Lower leg skin (tissue), 4 donors: ENCODE measurements at regions not wholly inside any gene's neighbourhood (a gene's known extent, or its start where the extent isn't known, plus 50 kb on each side); places are given as distances from the start of the nearest gene placed in this dataset.

Experiments
- DNase-seq, 2 donors: peaks; one replicate each; pipeline ENCODE4 v3.0.0-alpha.2; 2019; ENCODE audit warnings: low spot score in 2 of 2
- H3K4me3 ChIP-seq: fragments of 200-600 bp; sonication (generic); 2 replicates; pipeline ENCODE4 v1.5.1; 2017; ENCODE audit warnings: mild to moderate bottlenecking, low read depth; ENCODE audit not compliant: poor library complexity, severe bottlenecking
- POLR2A ChIP-seq, 2 donors: fragments of 450-650 bp; IDR thresholded peaks; one replicate each; pipeline ENCODE4 v1.6.1; 2016 to 2017; ENCODE audit warnings: antibody characterized with exemption in 2 of 2, mild to moderate bottlenecking in 1 of 2, moderate library complexity in 1 of 2
- WGBS, 2 donors: methylation state at CpG; one replicate each; pipeline ENCODE4 v1.1.5; 2018; 5-methylcytosine and 5-hydroxymethylcytosine counted together
- intact Hi-C: fragments of 100-400 bp; cut with DNase I; formaldehyde crosslinking; loops from one replicate; pipeline ENCODE4 v1.15.0; 2023; ENCODE audit warnings: low total_unique reads
- TF ChIP-seq, protein P1 (sequence below), 3 donors: fragments of 450-650 bp; IDR thresholded peaks; one replicate each; pipeline ENCODE4 v1.5.1; 2016; ENCODE audit warnings: antibody characterized with exemption in 3 of 3, mild to moderate bottlenecking in 3 of 3, moderate library complexity in 2 of 3

DNA sequence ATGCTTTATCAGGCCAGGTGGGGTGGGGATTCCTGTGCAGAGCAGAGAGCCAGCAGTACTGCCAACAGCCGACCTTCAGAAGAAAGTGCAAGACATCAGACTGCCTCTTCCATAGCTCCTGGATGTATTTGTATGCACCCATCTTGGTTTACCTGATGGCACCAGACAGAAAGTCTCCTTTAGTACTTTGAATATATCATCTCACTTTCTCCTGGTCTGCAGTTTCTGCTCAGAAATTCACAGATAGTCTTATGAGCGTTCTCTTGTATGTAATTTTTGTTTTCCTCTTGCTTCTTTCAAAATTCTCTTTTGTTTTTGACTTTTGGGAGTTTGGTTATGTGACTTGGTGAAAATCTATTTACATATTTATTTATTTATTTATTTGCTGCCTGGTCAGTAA is 446.4 kb upstream of the CADM1 start:
- TF ChIP-seq POLR2A (IDR thresholded peaks at IDR 0.05) = no peak
- TF ChIP-seq, protein P1, sequence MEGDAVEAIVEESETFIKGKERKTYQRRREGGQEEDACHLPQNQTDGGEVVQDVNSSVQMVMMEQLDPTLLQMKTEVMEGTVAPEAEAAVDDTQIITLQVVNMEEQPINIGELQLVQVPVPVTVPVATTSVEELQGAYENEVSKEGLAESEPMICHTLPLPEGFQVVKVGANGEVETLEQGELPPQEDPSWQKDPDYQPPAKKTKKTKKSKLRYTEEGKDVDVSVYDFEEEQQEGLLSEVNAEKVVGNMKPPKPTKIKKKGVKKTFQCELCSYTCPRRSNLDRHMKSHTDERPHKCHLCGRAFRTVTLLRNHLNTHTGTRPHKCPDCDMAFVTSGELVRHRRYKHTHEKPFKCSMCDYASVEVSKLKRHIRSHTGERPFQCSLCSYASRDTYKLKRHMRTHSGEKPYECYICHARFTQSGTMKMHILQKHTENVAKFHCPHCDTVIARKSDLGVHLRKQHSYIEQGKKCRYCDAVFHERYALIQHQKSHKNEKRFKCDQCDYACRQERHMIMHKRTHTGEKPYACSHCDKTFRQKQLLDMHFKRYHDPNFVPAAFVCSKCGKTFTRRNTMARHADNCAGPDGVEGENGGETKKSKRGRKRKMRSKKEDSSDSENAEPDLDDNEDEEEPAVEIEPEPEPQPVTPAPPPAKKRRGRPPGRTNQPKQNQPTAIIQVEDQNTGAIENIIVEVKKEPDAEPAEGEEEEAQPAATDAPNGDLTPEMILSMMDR (IDR thresholded peaks at IDR 0.05) = no peak
- DNase-seq = no peak
- intact Hi-C loops = no loop called here
- 84 to 85% methylated on average over 2 of the region's 2 CpGs for WGBS, 2 donors
- no peak overlapping the region for H3K4me3 ChIP-seq

DNA sequence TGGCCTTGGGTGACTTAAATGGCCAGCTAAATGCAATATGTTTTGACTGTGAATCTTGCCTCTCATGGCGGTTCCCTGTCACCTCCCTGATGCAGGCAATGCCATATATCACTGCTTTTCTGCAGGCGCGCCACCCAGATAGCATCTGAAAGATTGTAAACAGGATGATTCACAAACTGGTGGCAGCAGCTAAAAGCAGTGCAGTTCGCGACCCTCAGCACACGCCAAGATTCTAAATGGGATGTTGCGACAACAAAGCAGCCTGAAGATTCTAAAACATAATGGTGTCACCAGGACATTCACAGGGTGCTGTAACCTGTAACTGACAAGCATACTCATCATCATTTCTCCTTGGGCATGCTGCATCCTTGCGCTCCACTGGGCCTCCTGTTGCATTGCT is 440.4 kb upstream of the CADM1 start:
- TF ChIP-seq, protein P1 (IDR thresholded peaks at IDR 0.05) = no peak
- no peak for TF ChIP-seq POLR2A (IDR thresholded peaks at IDR 0.05)
- no peak overlapping the region for H3K4me3 ChIP-seq
- WGBS, 2 donors = 58 to 65% methylated on average over 8 of the region's 8 CpGs
- DNase-seq = no peak
- intact Hi-C loops = no loop called here

DNA sequence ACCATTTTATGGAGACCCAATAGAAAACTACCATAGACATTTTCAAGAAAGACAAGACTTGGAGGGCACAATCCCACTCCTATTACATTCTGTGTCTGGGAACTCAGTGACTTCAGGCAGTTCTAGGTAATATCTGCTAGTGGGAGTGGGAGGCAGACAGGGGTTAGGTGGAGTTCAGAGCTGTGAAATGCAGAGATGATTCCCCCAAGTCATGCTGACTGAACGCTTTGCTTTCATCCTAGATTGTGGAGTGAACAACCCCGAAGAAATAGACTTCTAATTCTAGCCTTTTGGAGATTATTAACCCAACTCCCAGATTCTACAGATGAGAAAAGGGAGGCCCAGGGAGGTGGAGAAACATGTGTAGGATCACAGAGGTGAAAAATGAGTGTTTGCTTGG is 437.8 kb upstream of the CADM1 start:
- H3K4me3 ChIP-seq = no peak overlapping the region
- TF ChIP-seq, protein P1 (IDR thresholded peaks at IDR 0.05) = no peak
- no peak for TF ChIP-seq POLR2A (IDR thresholded peaks at IDR 0.05)
- 79 to 84% methylated on average over 2 of the region's 2 CpGs for WGBS, 2 donors
- intact Hi-C loops = no loop called here
- no peak for DNase-seq

DNA sequence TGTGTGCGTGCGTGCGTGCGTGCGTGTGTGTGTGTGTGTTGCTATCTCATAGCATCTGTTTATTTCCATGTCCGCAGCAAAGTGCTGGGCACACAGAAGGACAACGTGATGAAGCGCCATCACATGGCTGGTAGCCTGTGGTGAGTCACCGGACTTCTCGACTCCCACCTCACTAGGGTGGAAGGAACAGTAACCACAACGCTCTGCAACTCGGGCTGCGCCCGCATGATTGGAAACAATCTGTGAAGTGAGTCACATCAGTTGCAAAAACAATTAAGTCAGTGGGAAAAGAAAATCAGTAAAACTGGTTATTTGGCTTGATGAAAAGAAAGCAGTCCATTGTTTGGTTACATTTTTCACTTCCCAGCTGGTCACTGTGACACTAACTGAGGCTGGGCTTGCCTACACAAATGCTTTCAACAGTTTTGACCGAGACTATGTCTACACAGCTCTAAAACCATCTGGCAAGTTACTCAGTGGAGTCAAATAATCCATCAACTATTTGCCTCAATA is 437.3 kb upstream of the CADM1 start:
- H3K4me3 ChIP-seq = no peak overlapping the region
- intact Hi-C loops = no loop called here
- peak in 1 of 2 donors; percentile 20 for DNase-seq
- WGBS, 2 donors = 69 to 75% methylated on average over 15 of the region's 15 CpGs
- TF ChIP-seq, protein P1 (IDR thresholded peaks at IDR 0.05) = no peak
- no peak for TF ChIP-seq POLR2A (IDR thresholded peaks at IDR 0.05)

DNA sequence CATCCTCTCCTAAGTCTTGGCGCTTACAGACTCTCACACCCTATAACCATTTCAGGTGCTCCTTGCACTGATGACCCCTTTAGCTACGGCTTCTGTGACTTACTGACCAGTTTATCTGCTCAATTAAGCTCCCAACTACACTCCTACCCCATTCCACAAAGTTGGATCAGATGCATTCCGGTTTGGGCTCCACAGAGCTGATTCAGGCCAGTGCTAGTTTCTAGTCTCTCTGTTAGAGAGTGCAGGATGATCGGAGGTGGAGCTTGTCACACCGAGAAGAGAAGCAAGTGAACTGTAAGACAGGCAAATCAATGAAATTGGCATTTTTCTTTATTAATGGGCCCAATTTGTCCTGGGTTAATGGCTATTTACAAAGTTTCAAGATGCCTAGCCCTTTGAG is 436.8 kb upstream of the CADM1 start:
- intact Hi-C loops = no loop called here
- DNase-seq = no peak
- WGBS, 2 donors = 80 to 89% methylated on average over 5 of the region's 5 CpGs
- TF ChIP-seq POLR2A (IDR thresholded peaks at IDR 0.05) = no peak
- TF ChIP-seq, protein P1 (IDR thresholded peaks at IDR 0.05) = no peak
- no peak overlapping the region for H3K4me3 ChIP-seq

DNA sequence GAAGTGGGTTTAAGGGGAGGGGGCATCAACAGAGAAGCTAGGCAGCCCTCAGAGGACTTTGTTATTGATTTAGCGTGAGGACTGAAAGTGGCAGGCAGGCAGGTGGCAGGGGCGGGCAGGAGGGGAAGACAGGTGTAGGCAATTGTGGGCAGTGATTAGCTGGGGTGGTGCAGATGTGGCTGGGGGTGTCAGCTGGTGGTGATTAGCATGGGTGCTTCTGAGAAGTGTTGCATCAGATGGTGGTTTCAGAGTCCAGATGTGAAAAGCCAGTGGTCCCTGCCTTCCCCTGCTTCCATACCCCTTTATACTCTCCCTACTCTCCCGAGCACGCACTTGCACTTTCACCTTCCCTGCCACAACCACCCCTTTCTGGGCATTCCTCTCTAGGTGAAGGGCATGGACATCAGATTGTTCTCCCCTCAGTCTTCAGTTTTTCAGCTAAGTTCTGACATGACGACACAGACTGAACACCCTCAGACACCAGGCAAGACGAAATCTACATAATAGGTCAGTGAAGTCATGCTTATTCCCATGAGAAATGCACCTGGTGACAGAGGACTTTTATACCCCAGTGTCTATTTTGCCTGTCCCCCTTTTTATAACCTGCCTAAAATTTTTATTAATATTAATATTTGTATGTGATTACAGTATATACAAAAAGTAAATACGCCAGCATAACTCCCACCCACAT is 435.7 kb upstream of the CADM1 start:
- no peak for TF ChIP-seq POLR2A (IDR thresholded peaks at IDR 0.05)
- TF ChIP-seq, protein P1 (IDR thresholded peaks at IDR 0.05) = no peak
- H3K4me3 ChIP-seq = no peak overlapping the region
- WGBS, 2 donors = 69 to 75% methylated on average over 7 of the region's 7 CpGs
- no peak for DNase-seq
- intact Hi-C loops = no loop called here
